ENCODE measurements at regions not wholly inside any gene's neighbourhood (a gene's known extent, or its start where the extent isn't known, plus 50 kb on each side); places are given as distances from the start of the nearest gene placed in this dataset.

DNA sequence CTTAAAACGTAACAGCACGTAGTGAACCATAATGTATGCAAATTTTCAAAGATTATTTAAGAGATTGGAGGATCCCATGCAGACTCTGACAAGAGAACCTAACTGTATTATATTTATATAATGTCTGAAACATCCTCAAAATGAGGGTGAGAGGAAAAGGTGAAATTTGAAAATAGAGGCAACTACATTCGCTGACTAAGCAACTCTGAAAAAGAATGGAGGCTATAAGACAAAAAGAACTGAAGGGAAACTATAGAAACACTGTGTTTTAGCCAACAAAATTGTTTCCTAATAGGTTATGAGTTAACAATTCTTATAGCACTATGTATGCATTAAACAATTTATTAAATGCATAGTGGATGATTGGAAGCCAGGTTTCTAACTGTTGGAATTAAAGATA, 648.0 kb downstream of the UBE2NL start:
- TF ChIP-seq CTCF (IDR thresholded peaks at IDR 0.05) (no peak), EP300 (IDR thresholded peaks at IDR 0.05; ENCODE audit: low read depth) (no peak), POLR2A (IDR thresholded peaks at IDR 0.05) (no peak)

All from transverse colon (tissue), 3 donors.